GM23338 (cell line): ENCODE measurements at regions not wholly inside any gene's neighbourhood (a gene's known extent, or its start where the extent isn't known, plus 50 kb on each side); places are given as distances from the start of the nearest gene placed in this dataset.

Experiments
- CREB1 ChIP-seq: fragments of 250-450 bp; sonication (Bioruptor Pico); IDR thresholded peaks from 2 replicates; pipeline ENCODE4 v1.5.0; 2020; ENCODE audit warnings: low read depth, mild to moderate bottlenecking, moderate library complexity
- CTCF ChIP-seq, 2 experiments: fragments of 200-600 bp in 1 of 2; sonication (generic) in 1 of 2; conservative IDR thresholded peaks; 2 replicates each; pipeline versions ENCODE4 v1.5.1 to v1.6.1; 2016 to 2017; ENCODE audit warnings: antibody characterized with exemption in 2 of 2, low read depth in 2 of 2, mild to moderate bottlenecking in 2 of 2, moderate library complexity in 1 of 2
- EZH2phosphoT487 ChIP-seq: fragments of 200-600 bp; sonication (generic); IDR thresholded peaks from one replicate; pipeline ENCODE4 v1.8.1; 2018; ENCODE audit warnings: antibody characterized with exemption; ENCODE audit not compliant: unreplicated experiment
- POLR2AphosphoS5 ChIP-seq: IDR thresholded peaks from 2 replicates; pipeline ENCODE4 v1.6.1; 2016; ENCODE audit warnings: antibody characterized with exemption, low read depth
- ZNF114 ChIP-seq: fragments of 250-450 bp; sonication (Bioruptor Pico); IDR thresholded peaks from 2 replicates; pipeline ENCODE4 v1.5.0; 2020; ENCODE audit warnings: mild to moderate bottlenecking, moderate library complexity
- TF ChIP-seq, protein P1 (sequence below): IDR thresholded peaks from one replicate; pipeline ENCODE4 v1.6.1; 2018; ENCODE audit warnings: antibody characterized with exemption; ENCODE audit not compliant: unreplicated experiment

- TF ChIP-seq CTCF (conservative IDR thresholded peaks at IDR 0.05; ENCODE audit: low read depth in 2 of 2) (no peak), EZH2phosphoT487 (no peak), POLR2AphosphoS5 (no peak), CREB1 (CRISPR knock-in tag) (no peak), ZNF114 (CRISPR knock-in tag) (no peak)
- TF ChIP-seq, protein P1, sequence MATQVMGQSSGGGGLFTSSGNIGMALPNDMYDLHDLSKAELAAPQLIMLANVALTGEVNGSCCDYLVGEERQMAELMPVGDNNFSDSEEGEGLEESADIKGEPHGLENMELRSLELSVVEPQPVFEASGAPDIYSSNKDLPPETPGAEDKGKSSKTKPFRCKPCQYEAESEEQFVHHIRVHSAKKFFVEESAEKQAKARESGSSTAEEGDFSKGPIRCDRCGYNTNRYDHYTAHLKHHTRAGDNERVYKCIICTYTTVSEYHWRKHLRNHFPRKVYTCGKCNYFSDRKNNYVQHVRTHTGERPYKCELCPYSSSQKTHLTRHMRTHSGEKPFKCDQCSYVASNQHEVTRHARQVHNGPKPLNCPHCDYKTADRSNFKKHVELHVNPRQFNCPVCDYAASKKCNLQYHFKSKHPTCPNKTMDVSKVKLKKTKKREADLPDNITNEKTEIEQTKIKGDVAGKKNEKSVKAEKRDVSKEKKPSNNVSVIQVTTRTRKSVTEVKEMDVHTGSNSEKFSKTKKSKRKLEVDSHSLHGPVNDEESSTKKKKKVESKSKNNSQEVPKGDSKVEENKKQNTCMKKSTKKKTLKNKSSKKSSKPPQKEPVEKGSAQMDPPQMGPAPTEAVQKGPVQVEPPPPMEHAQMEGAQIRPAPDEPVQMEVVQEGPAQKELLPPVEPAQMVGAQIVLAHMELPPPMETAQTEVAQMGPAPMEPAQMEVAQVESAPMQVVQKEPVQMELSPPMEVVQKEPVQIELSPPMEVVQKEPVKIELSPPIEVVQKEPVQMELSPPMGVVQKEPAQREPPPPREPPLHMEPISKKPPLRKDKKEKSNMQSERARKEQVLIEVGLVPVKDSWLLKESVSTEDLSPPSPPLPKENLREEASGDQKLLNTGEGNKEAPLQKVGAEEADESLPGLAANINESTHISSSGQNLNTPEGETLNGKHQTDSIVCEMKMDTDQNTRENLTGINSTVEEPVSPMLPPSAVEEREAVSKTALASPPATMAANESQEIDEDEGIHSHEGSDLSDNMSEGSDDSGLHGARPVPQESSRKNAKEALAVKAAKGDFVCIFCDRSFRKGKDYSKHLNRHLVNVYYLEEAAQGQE = no peak
Measured at GRCh38 chr18:55763805-55764204, 175.8 kb upstream of the TCF4 start.
